ENCODE measurements at regions not wholly inside any gene's neighbourhood (a gene's known extent, or its start where the extent isn't known, plus 50 kb on each side); places are given as distances from the start of the nearest gene placed in this dataset.
"Not testable (repeated sequence)": the region's sequence is repeated elsewhere in the genome, so short reads cannot be mapped to it uniquely, and the experiment has no call there.

GRCh38 chr16:17911578-17911977 lies 425.0 kb downstream of the NPIPA8 start:
- not testable (repeated sequence) for H3K4me1 ChIP-seq (ENCODE audit: control insufficient read depth, insufficient read depth, low read length); H3K4me3 ChIP-seq (ENCODE audit: low read length); H3K9ac ChIP-seq (ENCODE audit: low read length); H3K36me3 ChIP-seq (ENCODE audit: control insufficient read depth, insufficient read depth, low read length); H3K27me3 ChIP-seq (ENCODE audit: control insufficient read depth, insufficient read depth, low read length); H3K27ac ChIP-seq (ENCODE audit: low read depth, low read length)

- H3K27ac ChIP-seq (ENCODE audit: low read depth, low read length); H3K36me3 ChIP-seq (ENCODE audit: control insufficient read depth, insufficient read depth, low read length); H3K9ac ChIP-seq (ENCODE audit: low read length); H3K27me3 ChIP-seq (ENCODE audit: control insufficient read depth, insufficient read depth, low read length); H3K4me1 ChIP-seq (ENCODE audit: control insufficient read depth, insufficient read depth, low read length); H3K4me3 ChIP-seq (ENCODE audit: low read length): not testable (repeated sequence)
These were observed 429.9 kb downstream of the NPIPA8 start for GRCh38 chr16:17906626-17907025.

GRCh38 chr16:17901309-17901708 lies 430.5 kb upstream of the XYLT1 start:
- Histone ChIP-seq H3K27me3 (ENCODE audit: control insufficient read depth, insufficient read depth, low read length) (no peaks in the 10 kb centered on the region), H3K27ac (ENCODE audit: low read depth, low read length) (no peak overlapping the region), H3K4me3 (ENCODE audit: low read length) (no peak overlapping the region), H3K4me1 (ENCODE audit: control insufficient read depth, insufficient read depth, low read length) (no peaks in the 10 kb centered on the region), H3K9ac (ENCODE audit: low read length) (no peak overlapping the region), H3K36me3 (ENCODE audit: control insufficient read depth, insufficient read depth, low read length) (no peaks in the 10 kb centered on the region)

- Histone ChIP-seq H3K9ac (ENCODE audit: low read length) (no peak overlapping the region), H3K36me3 (ENCODE audit: control insufficient read depth, insufficient read depth, low read length) (no peaks in the 10 kb centered on the region), H3K4me3 (ENCODE audit: low read length) (no peak overlapping the region)
These were observed 428.4 kb upstream of the XYLT1 start for GRCh38 chr16:17899141-17899540.

GRCh38 chr16:17887963-17888362 lies 417.2 kb upstream of the XYLT1 start:
- Histone ChIP-seq H3K27ac (ENCODE audit: low read depth, low read length) (no peak overlapping the region), H3K4me1 (ENCODE audit: control insufficient read depth, insufficient read depth, low read length) (no peaks in the 10 kb centered on the region), H3K9ac (ENCODE audit: low read length) (no peak overlapping the region), H3K4me3 (ENCODE audit: low read length) (no peak overlapping the region), H3K27me3 (ENCODE audit: control insufficient read depth, insufficient read depth, low read length) (no peaks in the 10 kb centered on the region), H3K36me3 (ENCODE audit: control insufficient read depth, insufficient read depth, low read length) (no peaks in the 10 kb centered on the region)

More at GRCh38 chr16:17899141-17899540, 428.4 kb upstream of the XYLT1 start:
- no peaks in the 10 kb centered on the region for H3K4me1 ChIP-seq (ENCODE audit: control insufficient read depth, insufficient read depth, low read length)
- H3K27me3 ChIP-seq (ENCODE audit: control insufficient read depth, insufficient read depth, low read length) = no peaks in the 10 kb centered on the region
- no peak overlapping the region for H3K27ac ChIP-seq (ENCODE audit: low read depth, low read length)

GRCh38 chr16:17885659-17886207 lies 415.0 kb upstream of the XYLT1 start:
- Histone ChIP-seq H3K27me3 (ENCODE audit: control insufficient read depth, insufficient read depth, low read length) (no peaks in the 10 kb centered on the region), H3K27ac (ENCODE audit: low read depth, low read length) (no peak overlapping the region), H3K36me3 (ENCODE audit: control insufficient read depth, insufficient read depth, low read length) (no peaks in the 10 kb centered on the region), H3K4me3 (ENCODE audit: low read length) (no peak overlapping the region), H3K9ac (ENCODE audit: low read length) (no peak overlapping the region), H3K4me1 (ENCODE audit: control insufficient read depth, insufficient read depth, low read length) (no peaks in the 10 kb centered on the region)

GRCh38 chr16:17877821-17878360 lies 407.1 kb upstream of the XYLT1 start:
- no peaks in the 10 kb centered on the region for H3K36me3 ChIP-seq (ENCODE audit: control insufficient read depth, insufficient read depth, low read length)
- H3K27me3 ChIP-seq (ENCODE audit: control insufficient read depth, insufficient read depth, low read length) = no peaks in the 10 kb centered on the region
- H3K27ac ChIP-seq (ENCODE audit: low read depth, low read length) = no peak overlapping the region
- H3K9ac ChIP-seq (ENCODE audit: low read length) = no peak overlapping the region
- no peaks in the 10 kb centered on the region for H3K4me1 ChIP-seq (ENCODE audit: control insufficient read depth, insufficient read depth, low read length)
- H3K4me3 ChIP-seq (ENCODE audit: low read length) = no peak overlapping the region

GRCh38 chr16:17866996-17867395 lies 396.2 kb upstream of the XYLT1 start:
- Histone ChIP-seq H3K27me3 (ENCODE audit: control insufficient read depth, insufficient read depth, low read length) (no peaks in the 10 kb centered on the region), H3K36me3 (ENCODE audit: control insufficient read depth, insufficient read depth, low read length) (no peaks in the 10 kb centered on the region), H3K4me3 (ENCODE audit: low read length) (no peak overlapping the region), H3K9ac (ENCODE audit: low read length) (no peak overlapping the region), H3K4me1 (ENCODE audit: control insufficient read depth, insufficient read depth, low read length) (no peaks in the 10 kb centered on the region), H3K27ac (ENCODE audit: low read depth, low read length) (no peak overlapping the region)

- Histone ChIP-seq H3K4me1 (ENCODE audit: control insufficient read depth, insufficient read depth, low read length) (no peaks in the 10 kb centered on the region), H3K27ac (ENCODE audit: low read depth, low read length) (no peak overlapping the region), H3K9ac (ENCODE audit: low read length) (no peak overlapping the region), H3K4me3 (ENCODE audit: low read length) (no peak overlapping the region), H3K36me3 (ENCODE audit: control insufficient read depth, insufficient read depth, low read length) (no peaks in the 10 kb centered on the region), H3K27me3 (ENCODE audit: control insufficient read depth, insufficient read depth, low read length) (no peaks in the 10 kb centered on the region)
These were observed 391.3 kb upstream of the XYLT1 start for GRCh38 chr16:17861981-17862479.

GRCh38 chr16:17858061-17858460 lies 387.3 kb upstream of the XYLT1 start:
- no peak overlapping the region for H3K4me3 ChIP-seq (ENCODE audit: low read length)
- H3K4me1 ChIP-seq (ENCODE audit: control insufficient read depth, insufficient read depth, low read length) = no peaks in the 10 kb centered on the region
- H3K27me3 ChIP-seq (ENCODE audit: control insufficient read depth, insufficient read depth, low read length) = no peaks in the 10 kb centered on the region

GRCh38 chr16:17853958-17854357 lies 383.2 kb upstream of the XYLT1 start:
- Histone ChIP-seq H3K27me3 (ENCODE audit: control insufficient read depth, insufficient read depth, low read length) (no peaks in the 10 kb centered on the region), H3K36me3 (ENCODE audit: control insufficient read depth, insufficient read depth, low read length) (no peaks in the 10 kb centered on the region), H3K4me1 (ENCODE audit: control insufficient read depth, insufficient read depth, low read length) (no peaks in the 10 kb centered on the region), H3K27ac (ENCODE audit: low read depth, low read length) (no peak overlapping the region), H3K4me3 (ENCODE audit: low read length) (no peak overlapping the region), H3K9ac (ENCODE audit: low read length) (no peak overlapping the region)

More at GRCh38 chr16:17858061-17858460, 387.3 kb upstream of the XYLT1 start:
- H3K27ac ChIP-seq (ENCODE audit: low read depth, low read length) = no peak overlapping the region
- no peak overlapping the region for H3K9ac ChIP-seq (ENCODE audit: low read length)
- H3K36me3 ChIP-seq (ENCODE audit: control insufficient read depth, insufficient read depth, low read length) = no peaks in the 10 kb centered on the region

GRCh38 chr16:17852977-17853702 lies 382.4 kb upstream of the XYLT1 start:
- no peak overlapping the region for H3K9ac ChIP-seq (ENCODE audit: low read length)
- no peaks in the 10 kb centered on the region for H3K27me3 ChIP-seq (ENCODE audit: control insufficient read depth, insufficient read depth, low read length)
- no peak overlapping the region for H3K4me3 ChIP-seq (ENCODE audit: low read length)
- H3K4me1 ChIP-seq (ENCODE audit: control insufficient read depth, insufficient read depth, low read length) = no peaks in the 10 kb centered on the region
- no peak overlapping the region for H3K27ac ChIP-seq (ENCODE audit: low read depth, low read length)
- H3K36me3 ChIP-seq (ENCODE audit: control insufficient read depth, insufficient read depth, low read length) = no peaks in the 10 kb centered on the region
